Umbilical cord (tissue), 1 donor: ENCODE measurements at regions not wholly inside any gene's neighbourhood (a gene's known extent, or its start where the extent isn't known, plus 50 kb on each side); places are given as distances from the start of the nearest gene placed in this dataset.
"Not testable (repeated sequence)": the region's sequence is repeated elsewhere in the genome, so short reads cannot be mapped to it uniquely, and the experiment has no call there.

ENCODE experiments used
- DNase-seq: peaks from one replicate; pipeline ENCODE4 v3.0.0-alpha.2; 2015; ENCODE audit warnings: low spot score

- no peak for DNase-seq
Measured at GRCh38 chr1:215400741-215401140, 166.4 kb upstream of the KCTD3 start.

DNA sequence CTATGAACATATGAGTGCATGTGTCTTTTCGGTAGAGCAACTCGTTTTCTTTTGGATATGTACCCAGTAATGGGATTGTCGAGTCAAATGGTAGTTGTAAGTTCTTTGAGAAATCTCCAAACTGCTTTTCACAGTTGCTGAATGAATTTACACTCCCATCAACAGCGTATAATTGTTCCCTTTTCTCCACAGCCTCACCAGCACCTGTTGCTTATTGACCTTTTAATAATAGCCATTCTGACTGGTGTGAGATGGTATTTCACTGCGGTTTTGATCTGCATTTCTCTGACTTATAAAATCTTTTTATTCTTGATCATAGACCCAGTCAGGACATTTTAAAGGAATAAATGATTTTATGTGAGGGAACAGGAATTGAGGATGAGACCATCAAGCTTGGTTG lies 165.0 kb upstream of the KCTD3 start:
- no peak for DNase-seq

GRCh38 chr1:215405211-215405610 lies 161.9 kb upstream of the KCTD3 start:
- DNase-seq: no peak

GRCh38 chr1:215406927-215407326 lies 160.2 kb upstream of the KCTD3 start:
- no peak for DNase-seq

DNA sequence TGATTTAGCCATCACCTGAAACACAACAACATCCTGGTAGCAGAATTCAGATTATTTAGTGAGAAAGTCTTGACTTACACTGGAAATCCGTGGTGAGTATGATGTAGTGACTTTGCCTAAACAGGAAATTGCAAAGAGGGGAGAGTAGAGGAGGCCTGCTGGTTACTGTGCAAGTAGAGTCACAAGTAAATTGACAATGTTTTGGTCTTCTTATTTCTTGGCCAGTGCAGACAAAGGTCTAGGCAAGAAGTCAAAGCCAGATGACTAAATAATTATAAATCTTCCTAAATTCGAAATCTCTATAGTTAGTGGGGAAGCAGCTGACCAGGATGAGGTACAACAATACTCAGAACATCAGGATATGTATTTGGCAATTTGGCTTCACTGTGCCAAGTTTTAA lies 159.5 kb upstream of the KCTD3 start:
- DNase-seq: no peak

DNA sequence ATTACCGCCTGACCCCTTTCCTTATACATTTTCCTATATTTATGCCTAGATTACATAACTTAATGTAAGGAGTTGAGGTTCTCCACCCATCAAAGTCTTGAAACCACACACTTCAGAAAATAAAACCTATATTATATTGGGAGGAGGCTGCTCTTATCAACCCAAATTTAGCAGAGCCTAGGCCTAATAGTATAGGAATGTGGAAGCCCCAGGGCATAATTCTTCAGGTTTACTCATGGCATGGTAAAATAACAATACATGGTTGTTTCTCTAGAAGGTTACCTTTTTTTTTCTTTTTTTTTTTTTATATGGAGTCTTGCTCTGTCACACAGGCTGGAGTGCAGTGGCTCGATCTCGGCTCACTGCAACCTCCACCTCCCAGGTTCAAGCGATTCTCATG lies 157.6 kb upstream of the KCTD3 start:
- not testable (repeated sequence) for DNase-seq

DNA sequence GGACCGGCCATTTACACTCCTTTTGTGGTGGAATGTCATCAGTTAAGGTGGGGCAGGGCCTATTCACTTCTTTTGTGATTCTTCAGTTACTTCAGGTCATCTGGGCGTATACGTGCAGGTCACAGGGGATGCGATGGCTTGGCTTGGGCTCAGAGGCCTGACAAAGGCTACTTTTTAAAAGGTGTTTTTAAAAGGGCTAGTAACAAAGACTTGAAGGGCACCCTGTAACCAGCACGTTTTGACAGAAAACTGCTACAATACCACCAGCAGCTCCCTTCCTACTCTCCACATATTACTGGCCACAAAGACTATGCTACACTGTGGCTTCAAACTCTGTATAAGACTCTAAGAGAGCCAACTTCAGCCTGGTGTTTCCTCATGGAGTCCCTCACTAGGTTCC lies 151.6 kb upstream of the KCTD3 start:
- DNase-seq: not testable (repeated sequence)

- DNase-seq: no peak
Measured at GRCh38 chr1:215416497-215416896, 150.6 kb upstream of the KCTD3 start.

- DNase-seq: no peak
Measured at GRCh38 chr1:215417122-215417521, 150.0 kb upstream of the KCTD3 start.

- peak; percentile 68 for DNase-seq
Measured at GRCh38 chr1:215418876-215419447, 148.1 kb upstream of the KCTD3 start.

GRCh38 chr1:215421744-215422143 lies 145.4 kb upstream of the KCTD3 start:
- DNase-seq: peak; percentile 14

GRCh38 chr1:215423288-215423687 lies 143.8 kb upstream of the KCTD3 start:
- no peak for DNase-seq

- DNase-seq: no peak
Measured at GRCh38 chr1:215425138-215425537, 142.0 kb upstream of the KCTD3 start.

DNA sequence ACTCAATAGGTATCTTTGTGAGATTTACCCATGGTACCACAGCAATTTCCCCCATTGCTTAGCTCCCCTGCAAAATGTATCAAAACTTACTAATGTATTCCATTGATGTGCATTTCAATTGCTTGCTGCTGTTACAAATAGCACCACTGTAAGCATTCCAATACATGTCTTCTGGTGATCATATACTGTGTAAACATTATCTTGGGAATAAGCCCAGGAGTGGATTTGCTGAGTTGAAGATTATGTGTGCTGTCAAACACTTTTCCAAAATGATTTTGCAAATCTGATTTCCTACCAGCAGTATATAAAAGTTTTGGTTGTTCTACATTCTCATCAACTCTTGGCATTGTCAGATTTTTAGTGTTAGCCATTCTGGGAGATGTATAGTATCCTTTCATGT lies 141.0 kb upstream of the KCTD3 start:
- DNase-seq: no peak

- not testable (repeated sequence) for DNase-seq
Measured at GRCh38 chr1:215432483-215433227, 134.4 kb upstream of the KCTD3 start.

GRCh38 chr1:215433237-215433636 lies 133.9 kb upstream of the KCTD3 start:
- no peak for DNase-seq

- DNase-seq: no peak
Measured at GRCh38 chr1:215439549-215439948, 127.6 kb upstream of the KCTD3 start.

DNA sequence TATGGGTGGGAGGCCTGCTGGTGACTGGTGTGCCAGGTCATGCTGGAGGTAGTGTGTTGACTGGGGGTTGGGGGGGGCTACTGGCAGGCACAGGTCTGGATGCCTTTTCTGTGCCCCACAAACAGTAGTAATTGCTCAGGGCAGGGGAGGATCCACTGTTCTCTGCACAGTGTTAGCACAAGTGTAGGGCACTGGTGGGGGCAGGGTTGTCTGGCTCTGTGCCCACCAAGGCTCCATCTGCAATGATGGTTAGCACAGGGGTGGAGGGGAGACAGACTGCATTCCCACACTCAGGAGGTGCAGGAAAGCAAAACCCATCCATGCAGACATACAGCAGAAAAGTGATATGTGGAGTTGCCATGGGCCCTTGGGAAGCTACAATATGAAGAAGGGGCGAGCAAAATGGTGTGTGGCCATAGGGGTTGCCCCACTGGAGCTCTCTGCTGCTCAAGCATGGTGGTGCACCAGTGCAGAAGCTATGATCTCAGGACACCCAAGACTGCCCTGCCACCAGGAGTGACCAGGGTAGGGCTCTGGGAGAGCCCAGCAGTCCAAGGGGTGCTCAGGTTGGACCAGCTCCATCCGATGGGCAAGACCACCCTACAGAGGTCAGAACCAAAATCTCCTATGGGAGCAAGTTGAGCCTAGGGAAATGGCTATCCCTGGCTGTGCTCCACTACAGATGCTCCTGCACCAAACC lies 122.2 kb upstream of the KCTD3 start:
- no peak for DNase-seq

DNA sequence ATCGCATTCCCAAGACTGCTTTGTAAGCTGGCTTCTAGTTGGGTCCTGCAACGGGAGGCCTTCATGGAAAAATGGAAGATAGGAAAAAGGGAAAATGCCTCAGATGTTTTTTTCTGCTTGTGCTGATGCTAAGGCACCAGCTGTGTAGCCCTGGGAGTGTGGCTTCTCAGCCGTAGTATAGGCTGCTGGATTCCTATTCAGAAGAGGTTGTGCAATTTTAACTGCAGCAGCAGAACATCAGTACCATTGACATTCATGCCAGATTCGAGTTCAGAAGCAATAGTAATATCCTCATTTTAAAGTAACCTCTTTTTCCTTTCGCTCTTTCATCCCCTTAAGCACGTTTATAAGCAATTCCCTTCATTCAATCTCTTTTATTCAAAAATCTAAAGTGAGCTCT lies 119.1 kb upstream of the KCTD3 start:
- peak; percentile 4 for DNase-seq

DNA sequence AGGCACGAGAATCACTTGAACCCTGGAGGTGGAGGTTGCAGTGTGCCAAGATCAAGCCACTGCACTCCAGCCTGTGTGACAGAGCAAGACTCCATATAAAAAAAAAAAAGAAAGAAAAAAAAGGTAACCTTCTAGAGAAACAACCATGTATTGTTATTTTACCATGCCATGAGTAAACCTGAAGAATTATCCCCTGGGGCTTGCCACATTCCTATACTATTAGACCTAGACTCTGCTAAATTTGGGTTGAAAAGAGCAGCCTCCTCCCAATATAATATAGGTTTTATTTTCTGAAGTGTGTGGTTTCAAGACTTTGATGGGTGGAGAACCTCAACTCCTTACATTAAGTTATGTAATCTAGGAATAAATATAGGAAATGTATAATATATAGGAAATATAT lies 118.0 kb upstream of the KCTD3 start:
- not testable (repeated sequence) for DNase-seq

DNA sequence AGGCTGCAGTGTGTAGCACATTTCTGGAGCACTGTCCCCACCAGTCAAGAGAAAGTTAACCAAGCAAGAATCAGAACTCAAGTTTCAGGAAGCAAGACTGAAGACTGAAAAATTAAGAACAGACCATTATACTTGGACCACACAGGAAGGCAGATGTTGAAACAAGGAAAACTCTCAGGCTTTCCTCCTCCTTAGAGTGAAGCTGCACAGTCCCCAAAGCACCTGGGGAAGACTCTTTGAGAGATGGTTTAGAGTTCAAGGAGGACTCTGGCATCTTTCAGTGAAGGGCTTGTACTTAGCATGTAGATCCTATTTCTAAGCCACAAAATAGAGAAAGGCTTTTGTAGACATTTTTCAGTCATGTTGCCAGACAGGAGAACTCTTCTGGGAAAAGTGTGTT lies 113.7 kb upstream of the KCTD3 start:
- DNase-seq: no peak

DNA sequence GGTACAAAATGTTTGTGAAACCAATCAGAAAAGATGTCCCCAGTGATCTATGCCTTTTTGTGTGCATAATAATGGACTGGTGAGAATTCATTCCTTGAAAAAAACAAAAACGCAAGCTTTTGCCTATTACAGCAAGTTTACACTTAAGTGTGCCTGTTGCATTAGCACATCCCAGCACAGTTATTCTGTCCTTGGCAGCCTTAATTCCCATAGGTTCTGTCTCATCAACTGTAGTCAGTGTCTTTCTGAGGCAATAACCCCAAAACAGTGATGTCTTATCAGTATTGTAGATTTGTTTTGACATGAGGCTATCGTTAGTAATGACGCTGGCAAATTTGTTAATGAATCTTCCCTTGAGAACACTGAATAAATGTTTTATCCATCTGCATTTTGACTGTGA lies 109.9 kb upstream of the KCTD3 start:
- no peak for DNase-seq

GRCh38 chr1:215458104-215458503 lies 109.0 kb upstream of the KCTD3 start:
- DNase-seq: no peak
